C1 segment of cervical spinal cord (tissue), 14 donors: ENCODE measurements at regions not wholly inside any gene's neighbourhood (a gene's known extent, or its start where the extent isn't known, plus 50 kb on each side); places are given as distances from the start of the nearest gene placed in this dataset.
"Not testable (repeated sequence)": the region's sequence is repeated elsewhere in the genome, so short reads cannot be mapped to it uniquely, and the experiment has no call there.

ENCODE experiments used
- DNase-seq, 14 donors: peaks; one replicate each; lab custom pipeline; 2025; lab: John Stamatoyannopoulos, UW

DNA sequence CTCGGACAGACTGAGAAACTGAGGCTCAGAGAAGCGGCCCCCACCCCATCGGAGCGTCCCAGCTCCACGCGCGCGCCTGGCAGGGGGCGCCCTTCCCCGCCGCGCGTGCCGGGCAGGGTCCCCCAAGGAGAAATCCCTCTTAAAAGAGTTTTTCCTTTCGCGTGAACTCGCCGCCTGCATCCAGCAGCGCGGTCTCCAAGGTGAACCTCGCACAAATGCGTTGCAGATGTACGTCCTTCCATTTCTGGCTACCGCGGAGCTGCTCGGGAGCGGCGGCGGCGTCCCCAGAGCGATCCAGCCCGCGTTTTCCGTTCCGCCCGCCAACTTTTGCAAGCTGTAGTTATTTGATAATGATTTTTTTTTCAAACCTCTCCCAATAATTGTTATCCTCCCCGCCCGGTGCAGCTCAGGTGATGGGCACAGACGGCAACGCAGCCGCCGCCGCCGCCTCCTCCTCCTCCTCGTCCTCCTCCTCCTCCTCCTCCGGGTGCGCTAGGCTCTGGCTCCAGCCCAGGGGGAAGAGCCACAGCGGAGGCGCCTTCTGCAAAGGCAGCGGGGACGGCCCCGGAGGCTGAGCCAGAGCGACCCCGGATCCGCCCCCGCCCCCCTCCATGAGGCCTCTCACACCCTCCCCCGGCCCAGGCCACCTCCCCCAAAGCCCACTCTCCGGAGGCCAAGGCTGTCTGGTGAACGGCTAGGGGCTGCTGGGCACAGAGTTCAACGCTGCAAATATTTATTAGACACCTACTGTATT, 74.0 kb upstream of the CUX1 start:
- DNase-seq = peak in 3 of 14 donors; percentile 5 to 17 (median 16)

DNA sequence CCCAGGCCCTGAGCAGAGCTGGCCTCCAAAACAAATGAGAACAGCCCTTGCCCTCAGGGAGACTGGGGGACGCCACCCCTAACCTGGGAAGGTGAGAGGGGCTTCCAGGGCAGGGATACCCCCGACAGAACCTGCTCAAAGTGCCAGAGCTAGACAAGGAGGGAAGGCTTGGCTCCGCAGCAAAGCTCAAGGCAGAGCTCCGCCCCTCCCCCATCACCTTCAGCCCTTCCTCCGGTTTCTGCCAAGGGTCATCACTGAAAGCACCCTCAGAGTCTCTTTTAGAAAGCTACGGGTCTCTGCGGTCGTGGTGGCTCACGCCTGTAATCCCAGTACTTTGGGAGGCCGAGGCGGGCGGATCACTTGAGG, 73.4 kb upstream of the CUX1 start:
- DNase-seq = no peak

DNA sequence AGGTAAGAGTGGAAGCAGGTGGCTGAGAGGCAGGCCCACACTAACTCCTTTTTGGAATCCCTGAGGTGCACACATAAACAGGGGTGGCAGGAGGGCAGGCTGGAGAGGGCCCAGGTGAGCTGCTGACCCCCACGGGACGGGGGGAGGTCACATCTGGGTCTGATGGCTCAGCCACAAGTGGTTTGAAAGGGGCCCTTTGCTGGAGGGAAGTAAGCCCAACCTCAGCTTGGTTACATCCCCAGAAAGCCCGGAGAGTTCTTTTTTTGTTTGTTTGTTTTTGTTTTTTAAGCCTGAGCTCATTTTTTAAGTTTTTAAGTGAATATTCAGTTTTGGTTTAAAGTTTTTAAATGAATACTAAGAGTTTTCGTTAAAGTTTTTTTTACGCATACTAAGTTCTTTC, 72.8 kb upstream of the CUX1 start:
- no peak for DNase-seq

DNA sequence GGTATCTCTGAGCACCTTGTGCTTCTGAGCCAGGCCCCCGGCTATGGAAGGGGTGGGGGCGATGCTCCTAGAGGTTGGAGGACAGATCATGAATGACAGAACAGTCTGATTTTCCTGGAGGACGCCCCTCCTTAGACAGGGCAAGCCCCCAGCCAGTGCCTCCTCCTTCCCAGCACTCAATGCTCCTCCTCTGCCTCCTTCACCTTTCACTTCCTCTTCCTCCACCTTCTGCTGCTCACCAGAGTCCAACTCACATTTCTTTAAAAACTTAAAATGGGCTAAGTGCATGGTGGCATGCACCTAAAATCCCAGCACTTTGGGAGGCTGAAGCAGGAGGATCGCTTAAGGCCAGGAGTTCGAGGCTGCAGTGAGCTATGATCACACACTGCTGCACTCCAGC, 71.1 kb upstream of the CUX1 start:
- DNase-seq = no peak

DNA sequence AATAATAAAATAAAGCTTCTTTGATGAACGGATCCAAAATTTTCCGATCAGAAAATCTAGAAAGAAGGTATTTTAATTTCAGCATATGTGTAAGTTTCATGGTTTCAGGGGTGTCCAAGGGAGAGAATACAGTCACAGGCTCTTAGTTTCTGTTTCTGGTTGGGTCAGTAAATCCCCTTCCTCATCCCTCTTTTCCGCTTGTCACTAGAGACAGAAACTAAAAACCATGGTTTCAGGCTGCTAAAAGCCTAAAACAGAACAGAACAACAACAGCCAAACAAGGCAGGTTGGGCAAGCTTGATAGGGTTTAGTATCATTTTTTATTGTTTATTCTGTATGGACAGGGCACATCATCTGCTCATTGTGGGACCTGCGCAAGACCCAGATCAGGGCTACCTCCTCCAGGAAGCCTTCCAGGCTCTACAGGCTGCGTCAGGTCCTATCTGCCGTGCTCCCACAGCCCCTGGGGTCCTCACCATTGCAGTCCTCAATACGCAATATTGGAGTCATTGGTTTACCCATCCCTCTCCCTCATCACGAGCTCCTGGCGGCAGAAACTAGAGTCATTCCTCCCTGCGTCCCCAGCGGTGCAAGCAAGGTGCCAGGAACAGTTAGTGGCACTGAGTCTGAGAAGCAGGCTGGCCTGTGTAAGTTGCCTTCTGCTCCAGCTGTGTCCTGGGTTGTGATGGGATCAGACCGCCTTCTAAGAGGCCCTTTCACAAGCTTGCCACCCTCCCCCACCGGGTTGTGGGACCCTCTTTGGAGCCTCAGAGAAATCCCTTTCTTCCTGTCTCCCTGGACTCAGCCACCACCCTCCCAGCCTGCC, 70.2 kb upstream of the CUX1 start:
- no peak for DNase-seq

DNA sequence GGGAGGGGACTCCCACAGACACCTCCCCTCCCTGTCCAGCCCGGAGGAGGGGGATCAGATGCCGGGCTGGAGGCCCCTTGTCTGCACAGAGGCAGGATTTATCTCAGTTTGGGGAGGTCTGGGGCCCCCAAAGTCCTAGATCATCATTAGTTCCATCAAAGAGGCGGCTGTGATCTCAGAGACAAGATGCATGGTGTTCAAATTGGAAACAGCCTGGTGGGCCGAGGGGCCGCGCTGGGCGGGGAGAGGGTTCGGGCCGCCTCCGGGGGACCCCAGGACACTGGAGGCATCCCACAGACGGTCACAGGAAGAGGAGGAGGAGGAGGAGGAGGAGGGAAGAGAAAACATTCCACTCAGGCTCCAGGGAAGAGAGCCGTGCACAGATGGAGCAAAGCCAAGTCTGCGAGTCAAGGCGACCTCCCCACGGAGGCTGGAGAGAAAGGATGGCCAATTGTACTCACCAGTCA, 69.5 kb upstream of the CUX1 start:
- DNase-seq = no peak

DNA sequence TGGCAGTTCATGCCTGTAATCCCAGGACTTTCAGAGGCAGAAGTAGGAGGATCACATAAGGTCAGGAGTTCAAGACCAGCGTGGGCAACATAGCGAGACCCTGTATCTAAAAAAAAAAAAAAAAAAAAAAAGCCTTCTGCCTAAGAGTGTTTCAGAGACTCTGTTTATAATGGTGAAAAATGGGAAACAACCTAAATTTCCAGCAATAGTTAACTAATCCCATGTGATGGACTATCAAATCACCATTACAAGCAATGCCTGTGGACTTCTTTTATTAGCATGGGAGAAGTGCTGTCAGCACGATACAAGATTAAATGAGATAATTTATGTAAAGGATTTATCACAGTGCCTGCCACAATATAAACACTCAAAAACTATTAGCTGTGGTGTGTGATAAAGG, 67.5 kb upstream of the CUX1 start:
- DNase-seq = no peak

DNA sequence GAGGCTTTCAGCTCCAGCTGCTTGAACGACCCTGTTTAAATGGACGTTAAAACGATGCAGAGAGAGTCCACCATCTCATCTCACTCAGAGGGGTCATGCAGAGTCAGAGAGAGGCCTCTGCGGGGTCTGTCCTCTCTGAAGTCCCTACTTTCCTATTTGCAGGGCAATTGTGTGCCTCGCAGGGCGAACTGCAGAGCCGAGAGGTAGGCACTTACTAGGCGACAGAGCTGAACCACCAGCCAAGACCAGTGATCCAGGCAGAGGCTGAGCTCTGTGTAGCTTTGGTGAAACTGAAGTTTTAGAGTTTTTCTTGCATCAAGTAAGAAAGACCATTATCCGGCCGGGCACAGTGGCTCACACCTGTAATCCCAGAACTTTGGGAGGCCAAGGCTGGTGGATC, 64.1 kb upstream of the CUX1 start:
- no peak for DNase-seq

DNA sequence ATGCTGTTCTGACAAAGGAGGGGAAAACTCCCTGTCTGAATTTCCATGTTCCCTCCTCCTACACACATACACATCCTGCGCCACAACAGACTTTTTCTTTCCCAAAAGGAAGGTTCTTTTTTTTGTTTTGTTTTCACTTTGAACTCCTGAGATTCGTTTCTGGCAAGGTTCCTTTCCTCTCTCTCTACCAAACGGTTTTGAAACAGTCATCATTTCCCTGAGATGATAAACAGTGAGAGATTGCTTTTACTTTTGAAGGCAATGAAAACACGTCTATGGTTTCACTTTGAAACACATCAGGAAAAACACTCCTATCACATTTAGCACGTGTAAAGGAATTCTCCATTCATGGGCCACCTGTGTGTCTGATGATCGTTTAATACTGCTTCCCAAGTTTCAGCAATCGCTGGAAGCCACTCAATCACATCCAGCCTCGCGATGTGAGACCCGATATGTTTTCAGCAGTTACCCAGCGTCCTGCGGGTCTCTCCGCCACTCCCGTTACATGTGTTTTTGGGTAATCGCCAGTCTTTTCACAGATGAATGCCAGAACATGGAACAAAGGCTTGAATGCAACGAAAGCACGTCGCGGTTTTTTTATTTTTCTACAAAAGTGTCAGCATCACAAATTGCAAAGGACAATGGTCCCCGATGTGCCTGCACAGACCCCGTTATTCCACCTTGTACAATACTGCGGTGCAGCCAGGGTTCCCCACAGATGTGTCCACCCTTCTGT, 62.8 kb upstream of the CUX1 start:
- no peak for DNase-seq

DNA sequence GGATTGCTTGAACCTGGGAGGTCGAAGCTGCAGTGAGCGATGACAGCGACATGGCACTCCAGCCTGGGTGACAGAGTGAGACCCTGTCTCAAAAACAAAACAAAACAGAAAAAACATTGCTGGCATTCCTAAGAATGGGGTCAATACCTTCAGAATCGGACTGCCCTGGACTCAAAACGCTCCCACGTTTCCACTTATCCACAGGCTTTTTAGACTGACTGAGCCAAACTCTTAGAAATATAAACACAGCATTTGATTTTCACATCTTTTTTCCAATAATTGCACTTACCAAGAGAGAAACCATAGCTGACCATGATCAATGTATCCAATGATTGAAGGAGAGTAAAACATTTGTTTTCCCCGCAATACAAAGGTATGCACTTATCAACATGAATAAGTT, 59.5 kb upstream of the CUX1 start:
- no peak for DNase-seq

DNA sequence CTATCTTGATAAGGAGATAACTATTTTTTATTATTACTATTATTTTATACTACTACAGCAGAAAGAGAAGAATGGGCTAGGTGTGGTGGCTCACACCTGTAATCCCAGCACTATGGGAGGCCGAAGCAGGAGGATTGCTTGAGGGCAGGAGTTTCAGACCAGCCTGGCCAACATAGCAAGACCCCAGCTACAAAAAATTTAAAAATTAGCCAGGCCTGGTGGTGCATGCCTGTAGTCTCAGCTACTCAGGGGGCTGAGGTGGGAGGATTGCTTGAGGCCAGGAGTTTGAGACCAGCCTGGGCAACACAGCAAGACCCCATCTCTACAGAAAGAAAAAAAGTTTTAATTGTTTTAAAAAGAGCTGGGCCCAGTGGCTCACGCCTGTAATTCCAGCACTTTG, 58.9 kb upstream of the CUX1 start:
- not testable (repeated sequence) for DNase-seq

DNA sequence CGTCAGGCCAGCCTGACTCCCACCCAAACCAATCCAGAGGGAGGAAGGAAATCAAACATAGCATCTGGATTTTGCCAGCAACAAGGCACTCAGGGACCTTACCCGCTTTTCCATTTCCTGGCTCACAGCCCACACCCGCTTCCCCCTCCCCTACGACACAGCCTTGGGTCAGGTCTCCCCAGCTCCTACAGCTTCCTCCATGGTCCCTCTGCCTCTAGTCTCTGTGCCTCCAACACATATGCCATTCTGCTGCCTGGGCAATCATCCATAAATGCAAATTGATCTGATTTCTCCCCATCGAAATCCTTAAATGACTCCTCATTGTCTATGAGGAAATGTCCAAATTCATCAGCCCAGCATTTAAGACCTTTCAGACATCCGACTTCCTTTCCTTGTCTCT, 53.2 kb upstream of the CUX1 start:
- DNase-seq = no peak

DNA sequence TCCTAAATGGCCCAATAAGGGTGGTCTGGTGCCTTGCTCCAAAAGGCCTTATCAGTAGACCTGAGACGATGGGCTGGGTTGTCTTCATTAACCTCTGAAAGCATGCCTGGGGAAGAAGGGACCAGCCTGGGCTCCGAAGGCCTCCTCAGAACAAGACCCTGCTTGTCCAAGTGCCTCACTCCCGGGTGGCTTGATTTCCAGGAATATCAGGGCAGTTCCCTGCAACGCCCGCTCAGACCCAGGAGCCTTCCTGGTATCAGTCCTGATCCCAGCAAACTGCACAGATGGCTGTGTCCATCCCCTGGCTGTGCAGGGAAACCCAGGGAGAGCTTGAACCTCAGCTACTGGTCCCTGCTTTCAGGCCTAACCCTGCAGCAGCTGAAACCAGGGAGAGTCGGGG, 49.9 kb upstream of the CUX1 start:
- no peak for DNase-seq
